ENCODE measurements at regions not wholly inside any gene's neighbourhood (a gene's known extent, or its start where the extent isn't known, plus 50 kb on each side); places are given as distances from the start of the nearest gene placed in this dataset.

DNA sequence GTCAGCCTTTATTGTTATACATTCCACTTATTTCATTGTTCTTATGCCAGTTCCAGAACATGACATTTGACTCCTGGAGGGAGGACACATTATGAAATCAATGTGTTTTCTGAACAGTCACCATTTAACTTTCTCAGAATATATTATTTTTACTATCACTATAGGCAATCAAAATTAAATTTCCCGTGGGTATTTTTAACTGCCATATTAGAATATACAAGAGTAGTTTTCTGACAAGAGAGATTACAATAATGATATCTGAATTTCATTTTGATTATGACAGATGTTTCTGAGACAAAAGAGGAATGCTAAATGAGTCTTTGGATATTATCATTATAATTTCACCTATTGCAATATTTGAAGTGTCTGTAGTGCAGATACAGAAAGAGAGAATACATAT is 64.4 kb upstream of the FSIP2 start:
- TF ChIP-seq POLR2A (IDR thresholded peaks at IDR 0.05), result no peak
- TF ChIP-seq, protein P1, sequence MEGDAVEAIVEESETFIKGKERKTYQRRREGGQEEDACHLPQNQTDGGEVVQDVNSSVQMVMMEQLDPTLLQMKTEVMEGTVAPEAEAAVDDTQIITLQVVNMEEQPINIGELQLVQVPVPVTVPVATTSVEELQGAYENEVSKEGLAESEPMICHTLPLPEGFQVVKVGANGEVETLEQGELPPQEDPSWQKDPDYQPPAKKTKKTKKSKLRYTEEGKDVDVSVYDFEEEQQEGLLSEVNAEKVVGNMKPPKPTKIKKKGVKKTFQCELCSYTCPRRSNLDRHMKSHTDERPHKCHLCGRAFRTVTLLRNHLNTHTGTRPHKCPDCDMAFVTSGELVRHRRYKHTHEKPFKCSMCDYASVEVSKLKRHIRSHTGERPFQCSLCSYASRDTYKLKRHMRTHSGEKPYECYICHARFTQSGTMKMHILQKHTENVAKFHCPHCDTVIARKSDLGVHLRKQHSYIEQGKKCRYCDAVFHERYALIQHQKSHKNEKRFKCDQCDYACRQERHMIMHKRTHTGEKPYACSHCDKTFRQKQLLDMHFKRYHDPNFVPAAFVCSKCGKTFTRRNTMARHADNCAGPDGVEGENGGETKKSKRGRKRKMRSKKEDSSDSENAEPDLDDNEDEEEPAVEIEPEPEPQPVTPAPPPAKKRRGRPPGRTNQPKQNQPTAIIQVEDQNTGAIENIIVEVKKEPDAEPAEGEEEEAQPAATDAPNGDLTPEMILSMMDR (IDR thresholded peaks at IDR 0.05), result no peak

Measured in testis (tissue), 2 donors.